A549 (cell line): ENCODE measurements at regions not wholly inside any gene's neighbourhood (a gene's known extent, or its start where the extent isn't known, plus 50 kb on each side); places are given as distances from the start of the nearest gene placed in this dataset.

Experiments used
- ATAC-seq, 2 experiments: fragments of 200-7000 bp in 1 of 2; fragments of >200 bp in 1 of 2; cut with Nextera tagmentation in 1 of 2; cut with Tn5 transposase in 1 of 2; 3 replicates each; pipeline versions ENCODE4 v1.8.0 to v1.9.1; 2018 to 2020; ENCODE audit warnings: mild to moderate bottlenecking in 1 of 2, moderate library complexity in 1 of 2
- CTCF ChIA-PET: fragments of 300-600 bp; sonication (Branson Sonifier 250); formaldehyde crosslinking; extraction: SDS; loops from one replicate; lab custom pipeline; 2021; ENCODE audit warnings: antibody characterized with exemption, inconsistent platforms; lab: Yijun Ruan, JAX
- POLR2A ChIA-PET: fragments of 350-600 bp; formaldehyde crosslinking; extraction: SDS; loops from one replicate; lab custom pipeline; 2021; ENCODE audit warnings: antibody characterized with exemption, inconsistent platforms; lab: Yijun Ruan, JAX
- DNase-seq, 2 experiments: peaks; one replicate each; pipeline versions ENCODE4 v3.0.0 to v3.0.0-alpha.2; 2011 to 2016; ENCODE audit warnings: low read depth in 1 of 2, low spot score in 1 of 2
- FAIRE-seq: peaks from 2 replicates; lab custom pipeline; 2011; peaks lifted over from hg19 to GRCh38; lab: Jason Lieb, UNC
- H3K27ac ChIP-seq, 2 experiments: fragments of >200 bp; sonication (Bioruptor Twin); formaldehyde crosslinking; 3 replicates each; pipeline ENCODE4 v1.5.1; 2016 to 2017
- H3K4me1 ChIP-seq: fragments of >200 bp; sonication (Bioruptor Twin); formaldehyde crosslinking; 3 replicates; pipeline ENCODE4 v1.6.1; 2016
- H3K4me2 ChIP-seq: fragments of >200 bp; sonication (Bioruptor Twin); formaldehyde crosslinking; 3 replicates; pipeline ENCODE4 v1.6.1; 2016
- H3K4me3 ChIP-seq: fragments of >200 bp; sonication (Bioruptor Twin); formaldehyde crosslinking; 3 replicates; pipeline ENCODE4 v1.5.1; 2016
- H3K9me3 ChIP-seq: fragments of >200 bp; sonication (Bioruptor Twin); formaldehyde crosslinking; 3 replicates; pipeline ENCODE4 v1.6.1; 2016
- BHLHE40 ChIP-seq: IDR thresholded peaks from 2 replicates; pipeline ENCODE4 v1.6.1; 2012; ENCODE audit warnings: low read depth, low read length, inconsistent platforms
- CBX8 ChIP-seq: fragments of 200-600 bp; sonication (generic); IDR thresholded peaks from 2 replicates; pipeline ENCODE4 v1.6.1; 2016
- CEBPB ChIP-seq, 2 experiments: fragments of >200 bp in 1 of 2; sonication (Bioruptor Twin) in 1 of 2; formaldehyde crosslinking in 1 of 2; IDR thresholded peaks; 2 replicates each; pipeline ENCODE4 v1.6.1; 2012 to 2016
- CHD2 ChIP-seq: fragments of 150-350 bp; IDR thresholded peaks from 2 replicates; pipeline ENCODE4 v1.6.1; 2014; ENCODE audit warnings: low read length; ENCODE audit not compliant: partially characterized antibody
- EHMT2 ChIP-seq: fragments of 200-600 bp; sonication (generic); IDR thresholded peaks from 2 replicates; pipeline ENCODE4 v1.6.1; 2016; ENCODE audit warnings: antibody characterized with exemption, low read depth, mild to moderate bottlenecking, moderate library complexity
- EP300 ChIP-seq, 2 experiments: fragments of >200 bp; sonication (Bioruptor Twin); formaldehyde crosslinking; IDR thresholded peaks; 2 replicates in 1 of 2; 3 replicates in 1 of 2; pipeline ENCODE4 v1.6.1; 2016 to 2017
- ESRRA ChIP-seq: fragments of 150-350 bp; IDR thresholded peaks from 2 replicates; pipeline ENCODE4 v1.6.1; 2014; ENCODE audit warnings: mild to moderate bottlenecking, low read length, borderline replicate concordance
- FOSB ChIP-seq: fragments of 250-450 bp; sonication (Bioruptor Pico); IDR thresholded peaks from 2 replicates; pipeline ENCODE4 v1.5.0; 2020; ENCODE audit warnings: mild to moderate bottlenecking, moderate library complexity
- FOXS1 ChIP-seq: fragments of 250-450 bp; sonication (Bioruptor Pico); IDR thresholded peaks from 2 replicates; pipeline ENCODE4 v1.5.0; 2020; ENCODE audit warnings: mild to moderate bottlenecking, moderate library complexity
- GATA3 ChIP-seq: IDR thresholded peaks from 2 replicates; pipeline ENCODE4 v1.6.1; 2012; ENCODE audit warnings: borderline replicate concordance
- HEYL ChIP-seq: fragments of 250-450 bp; sonication (Bioruptor Pico); IDR thresholded peaks from 2 replicates; pipeline ENCODE4 v1.8.0; 2021; ENCODE audit warnings: mild to moderate bottlenecking, moderate library complexity
- HOXB13 ChIP-seq: fragments of 250-450 bp; sonication (Bioruptor Pico); IDR thresholded peaks from 2 replicates; pipeline ENCODE4 v1.5.0; 2020; ENCODE audit warnings: low read depth, mild to moderate bottlenecking, moderate library complexity
- KDM1A ChIP-seq: fragments of 200-600 bp; sonication (generic); IDR thresholded peaks from 2 replicates; pipeline ENCODE4 v1.6.1; 2016; ENCODE audit warnings: low read depth, mild to moderate bottlenecking
- KDM5A ChIP-seq: fragments of 200-600 bp; sonication (generic); IDR thresholded peaks from 2 replicates; pipeline ENCODE4 v1.6.1; 2016; ENCODE audit warnings: antibody characterized with exemption, mild to moderate bottlenecking
- MAZ ChIP-seq: fragments of 150-350 bp; IDR thresholded peaks from 2 replicates; pipeline ENCODE4 v1.6.1; 2014; ENCODE audit warnings: antibody characterized with exemption, low read depth, low read length, borderline replicate concordance
- PBX3 ChIP-seq: IDR thresholded peaks from 2 replicates; pipeline ENCODE4 v1.6.1; 2012
- PHF8 ChIP-seq: fragments of 200-600 bp; sonication (generic); IDR thresholded peaks from 2 replicates; pipeline ENCODE4 v1.6.1; 2016; ENCODE audit warnings: low read depth, mild to moderate bottlenecking, antibody characterized with exemption, moderate library complexity, borderline replicate concordance
- POLR2A ChIP-seq: IDR thresholded peaks from 2 replicates; pipeline ENCODE4 v1.6.1; 2012; ENCODE audit warnings: mild to moderate bottlenecking, low read length
- REST ChIP-seq: fragments of 200-600 bp; sonication (generic); IDR thresholded peaks from 2 replicates; pipeline ENCODE4 v1.6.1; 2016; ENCODE audit warnings: antibody characterized with exemption, mild to moderate bottlenecking, moderate library complexity
- SREBF2 ChIP-seq: fragments of 450-650 bp; IDR thresholded peaks from 2 replicates; pipeline ENCODE4 v1.6.1; 2014; ENCODE audit warnings: mild to moderate bottlenecking, moderate library complexity
- TFCP2L1 ChIP-seq: fragments of 250-450 bp; sonication (Bioruptor Pico); IDR thresholded peaks from 2 replicates; pipeline ENCODE4 v1.5.0; 2021; ENCODE audit warnings: mild to moderate bottlenecking
- TP53 ChIP-seq: fragments of 250-450 bp; sonication (Bioruptor Pico); IDR thresholded peaks from 2 replicates; pipeline ENCODE4 v1.5.0; 2021; ENCODE audit warnings: mild to moderate bottlenecking, moderate library complexity
- ZNF302 ChIP-seq: fragments of 250-450 bp; sonication (Bioruptor Pico); IDR thresholded peaks from 2 replicates; pipeline ENCODE4 v1.9.0; 2021; ENCODE audit warnings: inconsistent platforms, mild to moderate bottlenecking, moderate library complexity
- ZSCAN20 ChIP-seq: fragments of 250-450 bp; sonication (Bioruptor Pico); IDR thresholded peaks from 2 replicates; pipeline ENCODE4 v1.8.0; 2022; ENCODE audit warnings: mild to moderate bottlenecking, moderate library complexity
- WGBS: methylation state at CpG from one replicate; pipeline ENCODE4 v1.1.6; 2017; ENCODE audit errors: missing lambda C conversion rate; 5-methylcytosine and 5-hydroxymethylcytosine counted together
- TF ChIP-seq, protein P1 (sequence below): IDR thresholded peaks from 2 replicates; pipeline ENCODE4 v1.6.1; 2012; ENCODE audit warnings: low read depth, borderline replicate concordance

DNA sequence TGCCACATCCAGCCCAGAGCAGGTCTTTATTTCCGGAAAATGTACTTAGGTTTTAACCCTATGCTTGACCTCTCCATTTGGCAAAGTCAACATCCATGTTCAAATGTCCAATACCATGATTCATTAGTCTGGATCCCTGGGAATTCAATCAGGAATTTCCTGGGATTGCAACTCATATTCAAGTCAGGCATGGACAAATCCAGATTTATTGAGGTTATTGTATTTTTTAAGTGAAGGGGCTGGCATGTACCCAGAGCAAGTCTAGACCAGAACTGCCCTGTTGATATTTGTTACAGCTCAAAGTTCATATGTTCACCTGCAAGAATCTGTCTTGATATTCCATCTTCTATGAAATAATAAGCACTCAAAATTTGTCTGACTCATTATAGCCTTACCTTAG lies 521.1 kb downstream of the ADGRL2 start:
- no peak for DNase-seq
- Histone ChIP-seq H3K4me3 (no peak overlapping the region), H3K9me3 (no peaks in the 10 kb centered on the region), H3K27ac (no peak overlapping the region), H3K4me1 (no peaks in the 10 kb centered on the region), H3K4me2 (no peak overlapping the region)
- ATAC-seq = no peak
- 22% methylated on average over 1 of the region's 1 CpG for WGBS
- FAIRE-seq = no peak
- ChIA-PET CTCF (no interaction called here), POLR2A (no interaction called here)
- TF ChIP-seq EP300 (IDR thresholded peaks at IDR 0.05) (no peak), FOXS1 (CRISPR knock-in tag) (no peak), ESRRA (no peak), FOSB (CRISPR knock-in tag) (no peak), ZNF302 (CRISPR knock-in tag) (no peak), REST (no peak), SREBF2 (no peak), MAZ (no peak), KDM5A (no peak), HOXB13 (no peak), TP53 (CRISPR knock-in tag) (no peak), ZSCAN20 (no peak), CEBPB (IDR thresholded peaks at IDR 0.05) (no peak), TFCP2L1 (CRISPR knock-in tag) (no peak), GATA3 (no peak), KDM1A (no peak), PBX3 (no peak), CBX8 (no peak), EHMT2 (no peak), POLR2A (no peak)
- TF ChIP-seq, all 56 proteins: peak for 0

DNA sequence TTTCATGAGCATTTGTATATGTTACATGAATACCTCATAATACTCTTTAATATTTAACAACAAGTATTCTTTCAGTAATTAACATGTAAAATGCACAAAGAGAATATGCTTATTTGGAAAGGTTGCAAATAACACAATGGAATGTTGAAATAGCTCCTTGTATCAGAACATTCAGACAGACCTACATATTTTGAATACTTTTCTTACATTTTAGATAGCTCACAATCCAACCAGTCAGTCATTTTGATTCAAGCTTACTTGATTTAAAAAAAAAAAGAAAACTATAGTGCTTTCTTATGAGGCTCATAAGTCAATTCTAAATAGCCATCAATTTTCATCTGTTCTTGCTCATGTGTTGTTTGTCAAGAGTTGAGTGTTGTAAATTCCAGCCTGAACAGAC lies 518.8 kb downstream of the ADGRL2 start:
- H3K4me3 ChIP-seq = no peak overlapping the region
- no peaks in the 10 kb centered on the region for H3K4me1 ChIP-seq
- FAIRE-seq (no peak), ATAC-seq (no peak), DNase-seq (no peak)
- no peak overlapping the region for H3K4me2 ChIP-seq
- ChIA-PET POLR2A (no interaction called here), CTCF (no interaction called here)
- no peaks in the 10 kb centered on the region for H3K9me3 ChIP-seq
- no peak overlapping the region for H3K27ac ChIP-seq
- TF ChIP-seq, protein P1, sequence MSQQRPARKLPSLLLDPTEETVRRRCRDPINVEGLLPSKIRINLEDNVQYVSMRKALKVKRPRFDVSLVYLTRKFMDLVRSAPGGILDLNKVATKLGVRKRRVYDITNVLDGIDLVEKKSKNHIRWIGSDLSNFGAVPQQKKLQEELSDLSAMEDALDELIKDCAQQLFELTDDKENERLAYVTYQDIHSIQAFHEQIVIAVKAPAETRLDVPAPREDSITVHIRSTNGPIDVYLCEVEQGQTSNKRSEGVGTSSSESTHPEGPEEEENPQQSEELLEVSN = no peak
- TF ChIP-seq SREBF2 = no peak
- TF ChIP-seq KDM5A = no peak
- TF ChIP-seq BHLHE40 = no peak
- no peak for TF ChIP-seq PHF8
- no peak for TF ChIP-seq CHD2
- no peak for TF ChIP-seq ESRRA
- TF ChIP-seq HEYL (CRISPR knock-in tag) = no peak
